Right hindlimb (tissue), 1 donor: ENCODE measurements at regions not wholly inside any gene's neighbourhood (a gene's known extent, or its start where the extent isn't known, plus 50 kb on each side); places are given as distances from the start of the nearest gene placed in this dataset.
A peak's percentile ranks its signal among the peaks of the same experiment; 100 is the strongest.

Experiments used
- DNase-seq: peaks from one replicate; pipeline ENCODE4 v3.0.0-alpha.2; 2018

GRCh38 chr19:46911456-46911855 is 50.7 kb downstream of the ARHGAP35 start:
- no peak for DNase-seq

DNA sequence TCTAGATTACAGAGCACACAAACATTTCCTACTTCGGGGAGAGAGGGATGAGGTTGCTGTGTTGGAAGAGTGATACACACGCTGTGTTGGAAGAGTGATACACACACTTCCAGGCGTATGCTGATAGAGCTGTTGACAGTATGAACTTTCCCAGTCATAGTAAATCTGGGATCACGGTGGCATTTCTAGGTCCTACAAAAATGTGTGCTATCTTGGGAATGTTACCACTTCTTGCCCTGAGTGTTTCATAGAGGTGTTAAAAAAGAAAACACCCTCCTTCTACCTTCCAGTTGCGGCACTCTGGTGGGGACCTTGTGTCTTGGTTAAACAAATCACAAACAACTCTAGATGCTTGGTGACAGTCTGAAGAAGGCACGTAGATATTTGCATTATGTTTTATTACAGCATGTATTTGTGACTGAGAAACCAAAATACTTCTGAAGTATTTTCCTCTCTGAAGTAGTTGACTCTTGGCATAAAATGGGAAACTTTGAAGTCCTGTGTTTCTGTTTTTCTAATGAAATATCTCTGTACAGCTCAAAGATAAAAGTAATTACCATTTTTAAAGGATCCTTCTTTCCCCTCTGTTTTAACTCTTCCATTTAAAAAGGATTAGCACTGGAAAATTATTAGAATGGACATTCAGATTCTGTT is 52.5 kb downstream of the ARHGAP35 start:
- DNase-seq, result no peak

GRCh38 chr19:46913852-46914430 is 53.1 kb downstream of the ARHGAP35 start:
- DNase-seq, result no peak

DNA sequence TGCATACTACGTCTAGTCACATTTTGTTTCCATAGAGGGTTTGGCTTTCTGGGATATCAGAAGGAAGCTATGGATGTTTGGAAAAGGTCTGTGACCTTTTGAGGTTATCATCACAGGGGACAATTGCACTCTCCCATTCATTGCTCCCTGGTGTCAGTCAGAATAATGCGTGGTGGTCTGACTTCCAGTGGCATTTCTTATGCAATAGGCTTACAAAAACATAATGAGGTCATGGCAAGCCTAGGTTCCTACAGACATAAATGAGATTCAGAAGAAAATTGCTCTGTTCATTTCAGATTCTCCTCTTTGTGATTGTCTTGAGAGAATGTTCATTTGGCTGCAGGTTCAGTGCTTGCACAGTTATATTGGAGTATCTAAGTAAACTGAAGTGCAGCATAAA is 54.6 kb downstream of the ARHGAP35 start:
- no peak for DNase-seq

DNA sequence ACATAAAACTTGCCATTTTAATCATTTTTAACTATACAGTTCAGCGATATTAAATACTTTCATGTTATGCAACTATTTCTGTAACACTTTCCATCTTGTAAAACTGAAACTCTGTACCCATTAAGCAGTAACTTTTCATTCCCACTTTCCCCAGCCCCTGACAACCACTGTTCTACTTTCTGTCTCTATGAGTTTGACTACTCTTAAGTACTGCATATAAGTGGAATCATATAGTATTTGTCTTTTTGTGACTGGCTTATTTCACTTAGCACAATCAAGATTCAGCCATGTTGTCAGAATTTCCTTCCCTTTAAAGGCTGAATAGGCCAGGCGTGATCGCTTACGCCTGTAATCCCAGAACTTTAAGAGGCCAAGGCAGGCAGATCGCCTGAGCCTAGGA is 56.2 kb downstream of the ARHGAP35 start:
- DNase-seq, result no peak

- no peak for DNase-seq
These were observed 58.5 kb downstream of the ARHGAP35 start for GRCh38 chr19:46919324-46919723.

DNA sequence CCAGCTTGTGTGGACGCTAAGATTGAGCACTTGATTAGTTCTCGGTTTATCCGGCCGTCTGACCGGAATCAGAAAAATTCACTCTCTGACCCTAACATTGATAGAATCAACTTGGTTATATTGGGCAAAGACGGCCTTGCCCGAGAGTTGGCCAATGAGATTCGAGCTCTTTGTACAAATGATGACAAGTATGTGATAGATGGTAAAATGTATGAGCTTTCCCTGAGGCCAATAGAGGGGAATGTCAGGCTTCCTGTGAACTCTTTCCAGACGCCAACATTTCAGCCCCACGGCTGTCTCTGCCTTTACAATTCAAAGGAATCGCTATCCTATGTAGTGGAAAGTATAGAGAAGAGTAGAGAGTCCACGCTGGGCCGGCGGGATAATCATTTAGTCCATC is 59.6 kb downstream of the ARHGAP35 start:
- DNase-seq, result no peak

DNA sequence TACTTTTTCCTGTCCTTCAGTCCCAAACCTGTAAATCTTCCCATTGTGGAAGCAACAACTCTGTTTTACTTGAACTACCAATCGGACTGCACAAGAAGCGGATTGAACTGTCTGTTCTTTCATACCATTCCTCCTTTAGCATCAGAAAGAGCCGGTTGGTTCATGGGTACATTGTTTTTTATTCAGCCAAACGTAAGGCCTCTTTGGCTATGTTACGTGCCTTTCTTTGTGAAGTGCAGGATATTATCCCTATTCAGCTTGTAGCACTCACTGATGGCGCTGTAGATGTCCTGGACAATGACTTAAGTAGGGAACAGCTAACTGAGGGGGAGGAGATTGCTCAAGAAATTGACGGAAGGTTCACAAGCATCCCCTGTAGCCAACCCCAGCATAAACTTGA is 60.3 kb downstream of the ARHGAP35 start:
- no peak for DNase-seq

GRCh38 chr19:46922465-46922864 is 61.7 kb downstream of the ARHGAP35 start:
- no peak for DNase-seq

- DNase-seq, result peak; percentile 41
These were observed 64.2 kb downstream of the ARHGAP35 start for GRCh38 chr19:46924874-46925547.

- DNase-seq, result no peak
These were observed 64.8 kb downstream of the ARHGAP35 start for GRCh38 chr19:46925548-46925950.

GRCh38 chr19:46926170-46927071 is 65.6 kb downstream of the ARHGAP35 start:
- DNase-seq, result no peak

DNA sequence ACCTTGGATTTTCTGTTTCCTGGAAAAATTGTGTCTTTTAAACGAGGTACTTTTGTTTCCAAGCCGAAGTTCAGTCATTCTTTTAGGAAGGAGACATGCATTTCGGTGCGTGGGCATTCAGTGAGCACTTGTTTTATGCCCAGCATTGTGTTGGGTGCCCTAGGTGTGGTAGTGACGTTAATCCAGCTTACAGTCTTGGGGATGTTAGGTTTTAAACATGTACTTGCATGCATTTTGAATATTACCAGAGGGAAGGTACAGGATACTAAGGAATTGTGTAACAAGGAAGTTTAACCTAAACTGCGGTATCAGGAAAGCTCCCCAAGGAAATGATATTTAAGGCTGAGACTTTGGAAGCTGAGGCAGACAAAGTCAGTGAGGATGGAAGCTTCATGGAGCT is 66.3 kb downstream of the ARHGAP35 start:
- no peak for DNase-seq

DNA sequence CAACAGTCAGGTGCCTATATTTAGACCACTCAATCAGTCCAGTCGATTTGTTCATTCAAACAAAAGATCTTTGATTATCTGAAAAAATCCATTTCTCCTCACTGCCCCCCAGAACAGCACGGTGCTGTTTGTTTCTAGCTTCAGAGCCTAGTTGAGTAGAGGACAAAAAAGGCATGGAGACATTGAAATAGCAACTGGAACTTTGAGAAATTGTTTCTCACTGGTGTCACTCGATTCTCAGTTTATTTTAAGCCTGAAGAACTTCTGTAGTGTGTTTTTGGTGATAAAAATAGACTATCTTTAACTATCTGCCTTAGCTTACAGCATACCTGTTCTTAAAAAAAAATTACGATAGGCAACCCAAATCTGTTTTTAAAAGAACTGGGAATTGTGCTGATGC is 67.1 kb downstream of the ARHGAP35 start:
- no peak for DNase-seq

GRCh38 chr19:46928951-46929350 is 68.2 kb downstream of the ARHGAP35 start:
- DNase-seq, result no peak

GRCh38 chr19:46931202-46931601 is 70.4 kb downstream of the ARHGAP35 start:
- no peak for DNase-seq

DNA sequence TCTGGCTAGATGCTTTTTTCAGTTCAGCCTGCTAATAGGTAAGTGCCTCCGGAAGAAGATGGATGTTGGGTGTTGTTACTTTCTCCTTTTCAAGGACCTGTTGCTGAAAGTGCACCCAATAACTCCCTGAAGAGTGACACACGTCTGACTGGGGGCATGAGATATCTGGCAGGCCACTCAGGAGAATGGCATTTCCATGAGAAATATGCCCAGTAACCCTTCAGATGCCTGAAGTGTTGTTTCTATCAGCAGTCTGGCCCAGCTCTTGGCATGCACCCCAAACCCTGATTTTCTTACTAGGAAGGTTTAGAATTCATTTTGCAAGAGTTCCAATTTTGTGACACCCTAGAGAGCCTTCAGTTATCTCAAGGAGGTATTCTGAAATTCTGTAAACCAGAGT is 71.5 kb downstream of the ARHGAP35 start:
- DNase-seq, result no peak

GRCh38 chr19:46935066-46935663 is 74.4 kb downstream of the ARHGAP35 start:
- no peak for DNase-seq

DNA sequence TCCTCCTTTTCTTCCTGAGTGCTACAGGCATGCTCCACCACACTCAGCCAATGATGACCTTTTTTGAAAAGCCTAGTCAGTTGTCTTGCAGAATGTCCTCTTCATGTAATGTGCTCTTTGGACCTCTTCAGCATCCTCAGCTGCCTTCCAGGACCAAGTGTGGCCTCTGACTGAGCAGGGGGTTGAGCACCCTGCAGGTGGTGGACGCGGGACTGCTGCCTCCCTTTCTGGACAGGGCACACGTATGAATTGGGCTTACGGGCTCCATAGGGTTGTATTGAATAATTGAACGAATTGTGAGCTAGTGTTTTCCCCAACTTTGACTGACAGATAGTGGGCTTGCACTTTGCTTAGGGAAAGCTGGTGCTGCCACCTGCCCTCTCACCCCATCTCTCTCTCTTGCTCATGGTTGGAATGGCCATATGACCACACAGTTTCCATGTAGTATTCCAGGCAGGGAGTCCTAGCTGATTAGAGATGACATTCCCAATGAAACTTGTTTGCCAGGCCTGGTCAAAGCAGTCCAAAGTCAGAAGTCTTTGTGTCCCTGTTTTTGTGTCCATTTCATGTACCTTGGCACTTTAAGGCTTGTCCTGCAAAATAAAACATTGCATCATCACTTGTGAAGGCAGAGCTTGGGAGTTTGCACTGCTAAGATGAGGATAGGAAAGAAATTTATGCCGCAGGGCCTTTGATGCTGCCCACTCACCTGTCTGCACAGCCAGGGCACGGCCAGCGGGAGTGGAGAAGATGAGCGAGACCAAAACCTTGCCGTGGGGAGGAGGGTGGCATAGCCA is 76.3 kb upstream of the NPAS1 start:
- DNase-seq, result no peak

- DNase-seq, result no peak
These were observed 75.4 kb upstream of the NPAS1 start for GRCh38 chr19:46944123-46944748.

GRCh38 chr19:46944918-46945628 is 74.6 kb upstream of the NPAS1 start:
- DNase-seq, result peak; percentile 91
